ENCODE measurements at regions not wholly inside any gene's neighbourhood (a gene's known extent, or its start where the extent isn't known, plus 50 kb on each side); places are given as distances from the start of the nearest gene placed in this dataset.

DNA sequence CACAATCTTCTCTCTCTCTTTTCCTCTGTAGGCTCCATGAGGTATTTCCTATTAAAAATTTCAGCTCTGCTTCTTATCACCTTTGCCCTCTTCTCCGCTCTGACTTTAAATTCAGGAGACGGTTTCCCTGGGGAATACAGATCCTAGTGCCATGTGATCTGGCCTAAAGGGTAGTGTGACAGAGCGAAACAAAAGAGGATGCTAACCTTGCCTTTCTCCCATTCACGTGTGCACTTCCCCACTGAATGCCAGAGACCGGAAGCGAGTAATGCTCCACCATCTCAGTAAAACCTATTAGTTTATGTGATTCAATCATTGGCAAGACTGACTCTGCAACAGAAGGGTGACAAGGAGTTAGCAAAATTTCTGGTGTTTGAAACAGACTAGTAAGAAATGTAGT, 358.3 kb downstream of the ZNF521 start (continued):
- TF ChIP-seq MAZ (IDR thresholded peaks at IDR 0.05; ENCODE audit: borderline replicate concordance, low read depth, low read length) (no peak), POLR2A (IDR thresholded peaks at IDR 0.05; ENCODE audit: low read depth, low read length) (no peak)

DNA sequence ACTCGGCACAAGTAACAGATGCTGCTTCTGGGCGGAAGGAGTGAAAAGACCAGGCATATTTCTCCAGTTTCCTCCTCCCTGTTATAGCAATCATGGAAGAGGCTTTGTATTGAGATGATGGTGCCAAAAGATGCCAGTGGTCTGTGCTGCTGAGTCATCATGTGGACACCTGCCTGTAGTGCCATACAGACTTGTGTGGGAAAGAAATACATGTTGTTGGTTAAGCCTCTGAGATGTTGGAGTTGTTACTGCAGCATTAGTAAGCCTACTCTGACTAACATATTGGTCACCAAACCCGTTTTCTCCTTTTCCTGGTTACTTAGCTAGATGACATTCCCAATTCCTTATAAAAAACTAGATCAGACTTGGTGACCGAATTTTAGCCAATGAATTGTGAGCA, 356.9 kb downstream of the ZNF521 start:
- no peaks in the 10 kb centered on the region for H3K9me1 ChIP-seq (ENCODE audit: insufficient read depth, low read length)
- H3K56ac ChIP-seq (ENCODE audit: extremely low read depth, insufficient read depth, low read length): no peak overlapping the region
- no peak overlapping the region for H2BK20ac ChIP-seq (ENCODE audit: low read depth, low read length)
- WGBS, 2 experiments (ENCODE audit: extremely low coverage in 2 of 2, insufficient read length in 1 of 2): no CpG with 5 or more reads among the region's 4 CpGs
- H3K27me3 ChIP-seq (ENCODE audit: control insufficient read depth, insufficient read depth, low read length): no peaks in the 10 kb centered on the region
- dilution Hi-C loops (cut with HindIII; ENCODE audit: low sequenced_read_pairs, unreplicated experiment) (no loop called here), intact Hi-C loops (cut with micrococcal nuclease) (no loop called here), in situ Hi-C loops (cut with MboI; ENCODE audit: low sequenced_read_pairs) (no loop called here)
- H2AK9ac ChIP-seq (replicated peaks; ENCODE audit: low read depth, low read length, poor library complexity): peak overlapping the region; percentile 17
- no peaks in the 10 kb centered on the region for H3K36me3 ChIP-seq (ENCODE audit: control insufficient read depth, insufficient read depth, low read length)
- H2BK5ac ChIP-seq (ENCODE audit: low read depth, low read length, poor library complexity, severe bottlenecking): no peak overlapping the region
- H2AK5ac ChIP-seq (ENCODE audit: low read depth, low read length): no peak overlapping the region
- H4K20me1 ChIP-seq (ENCODE audit: insufficient read depth, low read length): no peaks in the 10 kb centered on the region
- peak; percentile 83 for DNase-seq
- H3K27ac ChIP-seq (ENCODE audit: insufficient read depth, low read length): no peak overlapping the region
- BruUV-seq (replicated peaks): no TSS peak
- H3K9me3 ChIP-seq (ENCODE audit: control insufficient read depth, insufficient read depth, low read length): peaks cover 4% of the 10 kb centered on the region; the same call in 1 of the 2 replicates
- TF ChIP-seq MAFK (IDR thresholded peaks at IDR 0.05; ENCODE audit: low read depth, low read length): peak; percentile 71
- 0 out of 2 replicates have a peak, but pooled peaks have one; percentile 8 for TF ChIP-seq CEBPB (IDR thresholded peaks at IDR 0.05; ENCODE audit: low read depth, low read length)
- no peak for TF ChIP-seq RFX5 (IDR thresholded peaks at IDR 0.05; ENCODE audit: low read depth, low read length)
- TF ChIP-seq BHLHE40 (IDR thresholded peaks at IDR 0.05; ENCODE audit: low read depth, low read length): no peak
- no peak for TF ChIP-seq MXI1 (IDR thresholded peaks at IDR 0.05; ENCODE audit: borderline replicate concordance, low read depth, low read length)
- no peak for TF ChIP-seq RAD21 (IDR thresholded peaks at IDR 0.05; ENCODE audit: low read length)
- TF ChIP-seq MAZ (IDR thresholded peaks at IDR 0.05; ENCODE audit: borderline replicate concordance, low read depth, low read length): no peak
- TF ChIP-seq NFE2L2 (IDR thresholded peaks at IDR 0.05; ENCODE audit: low read depth, low read length): peak; percentile 48; the same call in 1 of the 2 replicates
- TF ChIP-seq POLR2A (IDR thresholded peaks at IDR 0.05; ENCODE audit: low read depth, low read length): no peak
- TF ChIP-seq, protein P1, sequence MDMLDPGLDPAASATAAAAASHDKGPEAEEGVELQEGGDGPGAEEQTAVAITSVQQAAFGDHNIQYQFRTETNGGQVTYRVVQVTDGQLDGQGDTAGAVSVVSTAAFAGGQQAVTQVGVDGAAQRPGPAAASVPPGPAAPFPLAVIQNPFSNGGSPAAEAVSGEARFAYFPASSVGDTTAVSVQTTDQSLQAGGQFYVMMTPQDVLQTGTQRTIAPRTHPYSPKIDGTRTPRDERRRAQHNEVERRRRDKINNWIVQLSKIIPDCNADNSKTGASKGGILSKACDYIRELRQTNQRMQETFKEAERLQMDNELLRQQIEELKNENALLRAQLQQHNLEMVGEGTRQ (IDR thresholded peaks at IDR 0.05; ENCODE audit: low read depth, low read length): no peak
- 0 out of 2 replicates have a peak, but pooled peaks have one; percentile 6 for TF ChIP-seq FOS (IDR thresholded peaks at IDR 0.05; ENCODE audit: low read depth, low read length)
- TF ChIP-seq, protein P2, sequence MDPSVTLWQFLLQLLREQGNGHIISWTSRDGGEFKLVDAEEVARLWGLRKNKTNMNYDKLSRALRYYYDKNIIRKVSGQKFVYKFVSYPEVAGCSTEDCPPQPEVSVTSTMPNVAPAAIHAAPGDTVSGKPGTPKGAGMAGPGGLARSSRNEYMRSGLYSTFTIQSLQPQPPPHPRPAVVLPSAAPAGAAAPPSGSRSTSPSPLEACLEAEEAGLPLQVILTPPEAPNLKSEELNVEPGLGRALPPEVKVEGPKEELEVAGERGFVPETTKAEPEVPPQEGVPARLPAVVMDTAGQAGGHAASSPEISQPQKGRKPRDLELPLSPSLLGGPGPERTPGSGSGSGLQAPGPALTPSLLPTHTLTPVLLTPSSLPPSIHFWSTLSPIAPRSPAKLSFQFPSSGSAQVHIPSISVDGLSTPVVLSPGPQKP (IDR thresholded peaks at IDR 0.05; ENCODE audit: borderline replicate concordance, low read depth, low read length): no peak
- no peak for TF ChIP-seq CHD1 (IDR thresholded peaks at IDR 0.05; ENCODE audit: low read depth, low read length)
- no peak overlapping the region for H4K8ac ChIP-seq (ENCODE audit: low read depth in 2 of 2, low read length in 2 of 2)
- ChIA-PET CTCF (no interaction called here), POLR2A (ENCODE audit: unreplicated experiment) (no interaction called here)
- no peak overlapping the region for H3K4ac ChIP-seq (ENCODE audit: low read depth, low read length)
- H3K4me1 ChIP-seq (ENCODE audit: control insufficient read depth, insufficient read depth, low read length): peaks cover 5% of the 10 kb centered on the region
- no peak overlapping the region for H3K14ac ChIP-seq (replicated peaks; ENCODE audit: low read depth, low read length)
- no peak overlapping the region for H3K9ac ChIP-seq (ENCODE audit: low read depth, low read length)
- H3K18ac ChIP-seq (ENCODE audit: low read depth, low read length): no peak overlapping the region; the same call in 1 of the 2 replicates
- H2AFZ ChIP-seq (replicated peaks; ENCODE audit: low read length, poor library complexity): no peak overlapping the region
- no peak overlapping the region for H3K4me2 ChIP-seq (ENCODE audit: low read depth, low read length)
- H3K23ac ChIP-seq (ENCODE audit: low read depth, low read length): no peak overlapping the region
- peak; percentile 29 for ATAC-seq (ENCODE audit: low read depth)
- no peak overlapping the region for H2BK15ac ChIP-seq (ENCODE audit: low read depth, low read length)
- no peak overlapping the region for H4K5ac ChIP-seq (ENCODE audit: low read depth, low read length)
- no peak overlapping the region for H2BK120ac ChIP-seq (ENCODE audit: low read depth, low read length)
- H3K4me3 ChIP-seq (ENCODE audit: insufficient read depth, low read depth, low read length): no peak overlapping the region
- no peaks in the 10 kb centered on the region for H3K79me1 ChIP-seq (ENCODE audit: low read depth in 1 of 2, low read length in 2 of 2)
- no peak overlapping the region for H4K91ac ChIP-seq (ENCODE audit: insufficient read depth, low read depth, low read length)
